ENCODE measurements at regions not wholly inside any gene's neighbourhood (a gene's known extent, or its start where the extent isn't known, plus 50 kb on each side); places are given as distances from the start of the nearest gene placed in this dataset.

- DNase-seq (ENCODE audit: low spot score), result no peak
- in situ Hi-C loops (cut with HindIII; ENCODE audit: low sequenced_read_pairs), result no loop called here
Observed at GRCh38 chr15:57819646-57820045, 113.1 kb downstream of the POLR2M start.

- no peak for DNase-seq (ENCODE audit: low spot score)
- in situ Hi-C loops (cut with HindIII; ENCODE audit: low sequenced_read_pairs), result no loop called here
Observed at GRCh38 chr15:57820119-57820518, 113.6 kb downstream of the POLR2M start.

- in situ Hi-C loops (cut with HindIII; ENCODE audit: low sequenced_read_pairs), result no loop called here
- DNase-seq (ENCODE audit: low spot score), result no peak
Observed at GRCh38 chr15:57821826-57822225, 115.3 kb downstream of the POLR2M start.

- DNase-seq (ENCODE audit: low spot score), result no peak
- in situ Hi-C loops (cut with HindIII; ENCODE audit: low sequenced_read_pairs), result no loop called here
Observed at GRCh38 chr15:57823325-57823882, 116.9 kb downstream of the POLR2M start.

GRCh38 chr15:57824186-57824585 is 117.7 kb downstream of the POLR2M start:
- in situ Hi-C loops (cut with HindIII; ENCODE audit: low sequenced_read_pairs), result no loop called here
- DNase-seq (ENCODE audit: low spot score), result no peak

GRCh38 chr15:57827021-57827420 is 120.5 kb downstream of the POLR2M start:
- in situ Hi-C loops (cut with HindIII; ENCODE audit: low sequenced_read_pairs), result no loop called here
- no peak for DNase-seq (ENCODE audit: low spot score)

- DNase-seq (ENCODE audit: low spot score), result no peak
- in situ Hi-C loops (cut with HindIII; ENCODE audit: low sequenced_read_pairs), result no loop called here
Observed at GRCh38 chr15:57827971-57828370, 121.5 kb downstream of the POLR2M start.

- no peak for DNase-seq (ENCODE audit: low spot score)
- in situ Hi-C loops (cut with HindIII; ENCODE audit: low sequenced_read_pairs), result no loop called here
Observed at GRCh38 chr15:57832183-57832582, 125.7 kb downstream of the POLR2M start.

- no peak for DNase-seq (ENCODE audit: low spot score)
- in situ Hi-C loops (cut with HindIII; ENCODE audit: low sequenced_read_pairs), result no loop called here
Observed at GRCh38 chr15:57835119-57835518, 128.6 kb downstream of the POLR2M start.

- no peak for DNase-seq (ENCODE audit: low spot score)
- in situ Hi-C loops (cut with HindIII; ENCODE audit: low sequenced_read_pairs), result no loop called here
Observed at GRCh38 chr15:57849317-57849716, 142.8 kb downstream of the POLR2M start.

GRCh38 chr15:57854531-57854930 is 148.0 kb downstream of the POLR2M start:
- in situ Hi-C loops (cut with HindIII; ENCODE audit: low sequenced_read_pairs), result no loop called here

GRCh38 chr15:57857871-57858270 is 151.4 kb downstream of the POLR2M start:
- DNase-seq (ENCODE audit: low spot score), result no peak
- in situ Hi-C loops (cut with HindIII; ENCODE audit: low sequenced_read_pairs), result no loop called here

More at GRCh38 chr15:57854531-57854930, 148.0 kb downstream of the POLR2M start:
- no peak for DNase-seq (ENCODE audit: low spot score)

- no peak for DNase-seq (ENCODE audit: low spot score)
- in situ Hi-C loops (cut with HindIII; ENCODE audit: low sequenced_read_pairs), result no loop called here
Observed at GRCh38 chr15:57859130-57859685, 152.7 kb downstream of the POLR2M start.

GRCh38 chr15:57861034-57861638 is 154.6 kb downstream of the POLR2M start:
- peak; percentile 73 for DNase-seq (ENCODE audit: low spot score)
- in situ Hi-C loops (cut with HindIII; ENCODE audit: low sequenced_read_pairs), result no loop called here

- in situ Hi-C loops (cut with HindIII; ENCODE audit: low sequenced_read_pairs), result no loop called here
Observed at GRCh38 chr15:57861815-57862586, 155.5 kb downstream of the POLR2M start.

GRCh38 chr15:57862761-57863160 is 156.2 kb downstream of the POLR2M start:
- in situ Hi-C loops (cut with HindIII; ENCODE audit: low sequenced_read_pairs), result no loop called here
- DNase-seq (ENCODE audit: low spot score), result no peak

More at GRCh38 chr15:57861815-57862586, 155.5 kb downstream of the POLR2M start:
- DNase-seq (ENCODE audit: low spot score), result no peak

GRCh38 chr15:57865294-57865693 is 158.8 kb downstream of the POLR2M start:
- DNase-seq (ENCODE audit: low spot score), result no peak
- in situ Hi-C loops (cut with HindIII; ENCODE audit: low sequenced_read_pairs), result no loop called here

- peak; percentile 13 for DNase-seq (ENCODE audit: low spot score)
- in situ Hi-C loops (cut with HindIII; ENCODE audit: low sequenced_read_pairs), result no loop called here
Observed at GRCh38 chr15:57866149-57866736, 159.7 kb downstream of the POLR2M start.

- in situ Hi-C loops (cut with HindIII; ENCODE audit: low sequenced_read_pairs), result no loop called here
- DNase-seq (ENCODE audit: low spot score), result no peak
Observed at GRCh38 chr15:57867970-57868798, 161.7 kb downstream of the POLR2M start.
